ENCODE measurements at regions not wholly inside any gene's neighbourhood (a gene's known extent, or its start where the extent isn't known, plus 50 kb on each side); places are given as distances from the start of the nearest gene placed in this dataset.

DNA sequence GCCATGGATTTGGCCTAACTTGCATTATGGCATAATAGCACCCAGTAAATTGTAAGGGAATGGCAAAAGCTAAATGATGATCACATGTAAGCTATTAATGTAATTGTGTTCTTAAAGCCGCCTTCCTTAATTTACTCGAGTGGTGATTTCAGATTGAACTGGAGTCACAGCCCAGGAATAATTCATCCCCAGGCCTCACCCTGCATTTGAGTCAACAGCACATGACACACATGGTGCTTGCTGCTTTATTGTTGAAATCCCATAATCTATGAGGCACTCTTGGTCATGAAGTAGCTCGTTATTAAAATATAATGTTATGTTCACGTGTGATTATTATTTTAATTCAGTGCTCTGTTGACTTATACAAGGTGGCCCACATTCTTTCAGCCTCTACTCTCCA is 547.5 kb downstream of the VRK1 start:
- Mint-ChIP-seq H3K27me3 (no peaks in the 10 kb centered on the region), H3K4me1 (no peaks in the 10 kb centered on the region), H3K27ac (no peak overlapping the region), H3K4me3 (no peak overlapping the region), H3K9me3 (peaks cover 16% of the 10 kb centered on the region), H3K36me3 (ENCODE audit: low read depth) (peaks cover 6% of the 10 kb centered on the region)
- no peak for DNase-seq
- ChIA-PET CTCF (interaction anchor here (0.8 kb wide), 1 partner anchor 38 kb away, joined by 3 read pairs; no protein-coding TSS in a partner anchor), POLR2A (no interaction called here)

- CTCF ChIA-PET = no interaction called here
- Mint-ChIP-seq H3K9me3 (peaks cover 5% of the 10 kb centered on the region), H3K36me3 (ENCODE audit: low read depth) (peaks cover 3% of the 10 kb centered on the region), H3K27ac (no peak overlapping the region), H3K4me1 (peaks cover 5% of the 10 kb centered on the region), H3K4me3 (no peak overlapping the region), H3K27me3 (peaks cover 1% of the 10 kb centered on the region)
- POLR2A ChIA-PET = no interaction called here
- no peak for DNase-seq
These were observed 549.5 kb downstream of the VRK1 start for GRCh38 chr14:97346675-97347074.

DNA sequence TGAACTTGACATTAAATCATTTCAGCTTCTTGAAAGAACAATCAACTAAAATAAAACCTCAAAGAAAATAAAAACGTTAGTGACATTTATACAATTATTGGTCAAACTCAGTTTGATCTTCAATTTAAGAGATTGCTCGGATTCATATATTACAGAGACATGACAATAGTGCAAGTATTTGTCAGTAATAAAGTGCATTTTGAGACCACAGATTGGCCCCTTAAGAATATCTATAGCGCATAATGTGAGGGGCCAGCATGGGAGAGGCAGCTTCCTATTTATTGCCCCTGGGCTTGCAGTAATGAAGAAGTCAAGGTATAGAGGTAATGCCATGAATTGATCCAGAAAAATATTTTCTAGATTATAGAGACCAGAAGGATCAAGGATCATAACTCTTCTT is 552.3 kb downstream of the VRK1 start:
- peaks cover 1% of the 10 kb centered on the region for H3K27me3 Mint-ChIP-seq
- H3K36me3 Mint-ChIP-seq (ENCODE audit: low read depth) = no peaks in the 10 kb centered on the region
- no peak overlapping the region for H3K27ac Mint-ChIP-seq
- ChIA-PET CTCF (no interaction called here), POLR2A (no interaction called here)
- H3K4me3 Mint-ChIP-seq = no peak overlapping the region
- H3K4me1 Mint-ChIP-seq = peaks cover 5% of the 10 kb centered on the region
- no peak for DNase-seq
- peaks cover 2% of the 10 kb centered on the region for H3K9me3 Mint-ChIP-seq

DNA sequence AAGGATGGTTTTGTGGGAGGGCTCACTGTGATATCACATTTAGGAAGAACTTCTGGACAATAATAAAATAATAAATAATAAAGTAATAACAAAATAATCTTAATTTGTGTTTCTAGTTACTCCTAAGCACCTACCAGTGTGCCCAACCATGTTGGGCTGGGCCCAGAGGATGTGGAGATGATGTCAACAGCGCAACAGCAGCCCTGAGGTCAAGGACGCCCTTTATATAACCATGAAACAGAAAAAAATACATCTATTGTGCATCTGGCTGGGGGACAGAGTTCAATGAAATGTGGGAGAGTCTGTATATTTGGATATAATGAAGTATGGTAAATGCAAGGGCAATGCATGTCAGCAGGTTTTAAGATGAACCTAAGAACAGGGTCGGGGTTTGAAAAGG is 552.8 kb downstream of the VRK1 start:
- Mint-ChIP-seq H3K4me3 (no peak overlapping the region), H3K36me3 (ENCODE audit: low read depth) (no peaks in the 10 kb centered on the region), H3K27ac (no peak overlapping the region), H3K9me3 (peaks cover 2% of the 10 kb centered on the region), H3K4me1 (peaks cover 5% of the 10 kb centered on the region), H3K27me3 (peaks cover 1% of the 10 kb centered on the region)
- no peak for DNase-seq
- ChIA-PET CTCF (no interaction called here), POLR2A (no interaction called here)

DNA sequence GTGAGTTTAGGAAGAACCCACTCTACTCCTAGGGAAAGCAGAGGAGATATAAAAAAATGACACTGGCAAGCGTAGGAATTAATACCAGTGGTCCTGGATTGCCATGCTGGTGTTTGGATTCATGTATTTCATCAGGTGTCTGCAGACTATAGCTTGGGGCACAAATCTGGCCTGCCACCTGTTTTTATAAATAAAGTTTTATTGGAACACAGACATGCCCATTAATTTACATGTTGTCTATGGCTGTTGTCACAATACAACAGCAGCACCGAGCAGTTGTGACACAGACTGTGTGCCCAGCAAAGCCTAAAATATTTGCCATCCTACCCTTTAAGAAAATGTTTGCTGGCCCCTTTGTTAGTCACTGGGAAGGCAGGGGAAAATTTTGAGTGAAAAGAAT is 553.2 kb downstream of the VRK1 start:
- Mint-ChIP-seq H3K27ac (no peak overlapping the region), H3K4me1 (peaks cover 5% of the 10 kb centered on the region), H3K36me3 (ENCODE audit: low read depth) (no peaks in the 10 kb centered on the region), H3K4me3 (no peak overlapping the region), H3K9me3 (peaks cover 2% of the 10 kb centered on the region), H3K27me3 (peaks cover 1% of the 10 kb centered on the region)
- no peak for DNase-seq
- CTCF ChIA-PET = no interaction called here
- POLR2A ChIA-PET = no interaction called here

DNA sequence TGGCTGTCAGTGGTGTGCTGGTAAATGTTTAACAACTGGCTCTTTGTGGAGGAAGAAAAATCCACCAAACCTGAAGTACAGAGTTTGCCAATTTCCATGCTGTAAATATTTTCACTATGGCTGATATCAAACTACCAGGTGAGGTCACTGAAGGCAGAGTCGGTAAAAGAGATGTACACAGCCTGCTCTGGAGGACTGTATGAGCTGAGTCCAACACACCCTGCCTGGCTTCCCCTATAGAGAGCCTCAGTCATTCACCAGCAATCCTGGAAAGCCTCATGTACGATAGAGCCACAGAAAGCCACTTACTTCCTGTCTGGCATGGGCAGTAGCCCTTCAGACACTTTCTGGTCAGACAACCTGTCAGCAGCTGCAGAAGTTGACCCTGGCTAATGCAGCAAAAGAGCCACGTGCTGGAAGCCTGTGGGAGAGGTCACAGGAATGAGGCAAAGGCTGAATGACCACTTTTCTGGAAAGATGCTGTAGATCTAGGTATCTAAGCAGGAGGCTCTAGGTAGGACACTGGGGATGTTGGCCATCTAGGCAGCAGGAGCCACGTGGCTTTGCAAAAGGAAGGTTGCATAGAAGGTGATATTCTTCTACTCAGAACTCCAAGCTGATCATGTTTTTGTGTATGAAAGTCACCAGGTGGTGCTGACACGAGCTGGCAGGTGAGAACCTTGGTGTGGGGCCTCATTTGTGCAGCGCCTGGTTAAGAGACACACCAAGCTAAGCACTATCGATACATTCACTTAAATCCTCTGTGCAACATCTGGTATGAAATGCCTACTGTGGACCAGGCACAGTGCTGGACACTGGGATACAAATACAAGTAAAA is 553.9 kb downstream of the VRK1 start:
- ChIA-PET POLR2A (no interaction called here), CTCF (no interaction called here)
- Mint-ChIP-seq H3K9me3 (peaks cover 2% of the 10 kb centered on the region), H3K36me3 (ENCODE audit: low read depth) (no peaks in the 10 kb centered on the region), H3K27ac (no peak overlapping the region), H3K4me3 (no peak overlapping the region), H3K27me3 (peaks cover 1% of the 10 kb centered on the region), H3K4me1 (peaks cover 5% of the 10 kb centered on the region)
- no peak for DNase-seq

GRCh38 chr14:97353102-97353501 is 555.9 kb downstream of the VRK1 start:
- Mint-ChIP-seq H3K27me3 (peaks cover 5% of the 10 kb centered on the region), H3K4me1 (peaks cover 5% of the 10 kb centered on the region), H3K27ac (no peak overlapping the region), H3K9me3 (no peaks in the 10 kb centered on the region), H3K4me3 (no peak overlapping the region), H3K36me3 (ENCODE audit: low read depth) (no peaks in the 10 kb centered on the region)
- ChIA-PET CTCF (no interaction called here), POLR2A (no interaction called here)
- DNase-seq = no peak

DNA sequence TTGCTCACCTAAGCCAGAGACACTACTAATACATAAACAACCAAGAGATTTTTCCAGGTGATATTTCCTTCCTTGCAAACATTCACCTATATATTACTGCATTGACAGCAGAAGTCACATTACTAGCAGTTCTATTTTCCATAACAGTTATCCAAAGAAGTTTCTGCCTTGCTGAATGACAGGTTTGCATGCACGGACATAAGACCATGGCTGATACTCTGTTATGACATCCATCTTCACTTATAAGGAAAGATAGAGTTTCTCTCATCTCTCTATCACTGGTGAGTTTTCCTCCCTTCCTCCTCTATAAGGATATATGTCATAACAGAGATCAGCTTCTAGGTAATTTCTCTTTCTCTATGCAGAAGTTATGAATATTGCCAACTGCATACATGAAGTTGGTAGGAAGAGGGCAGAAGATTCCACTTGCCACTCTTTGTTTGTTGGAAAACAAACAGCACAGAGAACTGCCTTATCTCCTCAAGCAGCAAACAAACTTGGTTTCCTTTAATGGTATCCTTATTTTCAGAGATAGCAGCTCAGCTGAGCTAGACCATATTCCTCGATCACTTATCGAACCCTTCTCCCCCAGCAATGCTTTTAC is 557.0 kb downstream of the VRK1 start:
- Mint-ChIP-seq H3K9me3 (no peaks in the 10 kb centered on the region), H3K4me1 (peaks cover 5% of the 10 kb centered on the region), H3K36me3 (ENCODE audit: low read depth) (no peaks in the 10 kb centered on the region), H3K4me3 (no peak overlapping the region), H3K27ac (no peak overlapping the region), H3K27me3 (peaks cover 7% of the 10 kb centered on the region)
- ChIA-PET CTCF (no interaction called here), POLR2A (no interaction called here)
- DNase-seq = no peak

DNA sequence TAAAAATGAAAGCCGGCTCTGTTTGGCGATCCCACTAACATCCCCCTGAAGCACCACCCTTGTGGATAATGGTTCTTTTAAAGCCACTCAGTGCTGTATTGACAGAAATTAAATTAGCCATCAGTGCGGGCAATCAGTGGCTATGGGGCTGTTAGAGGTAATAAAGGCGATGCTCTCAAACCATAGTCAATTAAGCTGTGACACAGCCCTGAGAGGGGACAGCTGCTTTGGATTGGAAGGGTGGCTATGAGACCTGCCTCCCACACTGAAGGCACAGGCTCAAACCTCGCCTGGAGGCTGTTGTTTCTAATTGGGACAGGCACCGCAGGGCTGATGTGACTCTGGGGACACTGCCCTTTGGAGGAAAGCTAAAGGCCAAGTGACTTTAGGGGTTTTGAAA is 562.2 kb downstream of the VRK1 start:
- H3K27ac Mint-ChIP-seq = no peak overlapping the region
- ChIA-PET CTCF (no interaction called here), POLR2A (no interaction called here)
- no peak overlapping the region for H3K4me3 Mint-ChIP-seq
- no peaks in the 10 kb centered on the region for H3K4me1 Mint-ChIP-seq
- H3K9me3 Mint-ChIP-seq = no peaks in the 10 kb centered on the region
- no peaks in the 10 kb centered on the region for H3K36me3 Mint-ChIP-seq (ENCODE audit: low read depth)
- H3K27me3 Mint-ChIP-seq = peaks cover 6% of the 10 kb centered on the region
- DNase-seq = no peak

DNA sequence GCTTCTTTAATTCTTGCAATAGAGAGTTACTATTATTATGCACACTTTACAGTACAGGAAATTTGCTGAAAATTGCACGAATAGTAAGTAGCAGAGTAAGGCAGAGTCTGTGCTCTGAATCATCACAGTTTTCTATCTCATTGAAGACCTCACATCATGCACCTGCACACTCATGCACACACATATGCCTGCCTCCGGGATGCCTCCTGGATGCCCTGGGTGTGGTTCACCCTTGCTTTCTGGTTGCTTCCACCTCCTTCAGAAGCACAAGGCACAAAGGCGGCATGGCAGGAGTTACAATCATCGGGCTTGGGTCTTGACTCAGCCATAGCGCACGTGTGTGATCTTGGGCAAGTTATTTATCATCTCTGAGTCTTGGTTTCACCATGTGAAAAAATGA is 564.0 kb downstream of the VRK1 start:
- ChIA-PET CTCF (no interaction called here), POLR2A (no interaction called here)
- no peak overlapping the region for H3K4me3 Mint-ChIP-seq
- H3K4me1 Mint-ChIP-seq = no peaks in the 10 kb centered on the region
- no peak overlapping the region for H3K27ac Mint-ChIP-seq
- H3K36me3 Mint-ChIP-seq (ENCODE audit: low read depth) = no peaks in the 10 kb centered on the region
- no peaks in the 10 kb centered on the region for H3K9me3 Mint-ChIP-seq
- DNase-seq = no peak
- H3K27me3 Mint-ChIP-seq = peaks cover 6% of the 10 kb centered on the region

GRCh38 chr14:97361958-97362357 is 564.8 kb downstream of the VRK1 start:
- no peaks in the 10 kb centered on the region for H3K4me1 Mint-ChIP-seq
- no peak overlapping the region for H3K27ac Mint-ChIP-seq
- no peak overlapping the region for H3K4me3 Mint-ChIP-seq
- DNase-seq = no peak
- CTCF ChIA-PET = no interaction called here
- POLR2A ChIA-PET = no interaction called here
- H3K36me3 Mint-ChIP-seq (ENCODE audit: low read depth) = no peaks in the 10 kb centered on the region
- H3K27me3 Mint-ChIP-seq = peaks cover 6% of the 10 kb centered on the region
- no peaks in the 10 kb centered on the region for H3K9me3 Mint-ChIP-seq

- Mint-ChIP-seq H3K9me3 (peaks cover 3% of the 10 kb centered on the region), H3K27me3 (no peaks in the 10 kb centered on the region), H3K4me3 (no peak overlapping the region), H3K36me3 (ENCODE audit: low read depth) (no peaks in the 10 kb centered on the region), H3K4me1 (no peaks in the 10 kb centered on the region), H3K27ac (no peak overlapping the region)
- DNase-seq = no peak
- ChIA-PET CTCF (no interaction called here), POLR2A (no interaction called here)
These were observed 569.2 kb downstream of the VRK1 start for GRCh38 chr14:97366400-97366799.

DNA sequence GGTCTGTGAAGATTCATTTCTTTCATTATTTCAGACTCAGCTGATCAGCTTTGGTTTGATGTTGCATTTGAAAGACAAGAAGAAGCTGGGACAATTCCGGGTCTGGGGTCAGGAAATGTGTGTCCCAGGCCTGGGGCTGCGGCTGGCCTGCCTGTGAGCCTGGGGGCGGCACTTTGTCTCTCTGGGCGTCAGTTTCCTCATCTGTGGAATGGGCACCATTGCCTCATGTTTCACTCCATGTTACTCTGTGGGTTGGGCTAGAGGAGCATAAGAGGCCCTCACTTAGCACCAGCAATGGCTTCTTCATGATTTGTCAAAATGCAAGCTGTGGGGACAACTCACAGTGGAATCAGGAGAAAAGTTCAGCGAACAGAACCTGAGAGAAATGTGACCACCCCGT is 570.1 kb downstream of the VRK1 start:
- CTCF ChIA-PET = no interaction called here
- H3K9me3 Mint-ChIP-seq = peaks cover 3% of the 10 kb centered on the region
- POLR2A ChIA-PET = no interaction called here

GRCh38 chr14:97368049-97368448 is 570.9 kb downstream of the VRK1 start:
- no peak for DNase-seq
- Mint-ChIP-seq H3K36me3 (ENCODE audit: low read depth) (no peaks in the 10 kb centered on the region), H3K27ac (no peak overlapping the region), H3K27me3 (no peaks in the 10 kb centered on the region), H3K4me1 (no peaks in the 10 kb centered on the region), H3K9me3 (peaks cover 3% of the 10 kb centered on the region), H3K4me3 (no peak overlapping the region)
- ChIA-PET POLR2A (no interaction called here), CTCF (no interaction called here)

More for the DNA sequence above, 570.1 kb downstream of the VRK1 start:
- Mint-ChIP-seq H3K4me1 (no peaks in the 10 kb centered on the region), H3K27ac (no peak overlapping the region), H3K27me3 (no peaks in the 10 kb centered on the region), H3K4me3 (no peak overlapping the region), H3K36me3 (ENCODE audit: low read depth) (no peaks in the 10 kb centered on the region)
- no peak for DNase-seq
